ENCODE measurements at regions not wholly inside any gene's neighbourhood (a gene's known extent, or its start where the extent isn't known, plus 50 kb on each side); places are given as distances from the start of the nearest gene placed in this dataset.

DNA sequence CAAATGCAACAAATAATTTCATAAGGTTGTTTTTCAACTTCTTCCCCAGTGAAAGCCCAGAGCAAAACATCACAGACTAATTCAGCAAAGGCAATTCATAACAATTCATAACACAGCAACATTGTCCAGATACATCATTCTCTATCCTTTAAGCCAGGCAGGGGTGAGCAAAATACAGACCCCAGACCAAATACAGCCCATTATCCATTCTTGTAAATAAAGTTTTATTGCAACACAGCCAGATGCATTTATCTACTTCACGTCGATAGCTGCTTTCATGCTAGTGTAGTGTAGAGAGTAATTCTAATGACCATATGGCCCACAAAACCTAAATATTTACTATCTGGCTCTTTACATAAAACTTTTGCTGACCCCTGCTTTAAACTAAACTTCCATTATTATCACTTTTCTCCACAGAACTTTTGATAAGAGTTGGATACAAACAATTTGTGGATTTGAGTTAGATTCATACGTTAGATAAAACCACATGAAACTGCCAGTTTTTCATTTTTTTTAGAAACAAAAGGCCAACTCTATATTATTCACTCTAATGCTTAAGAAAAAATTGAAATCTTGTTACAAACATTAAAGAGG lies 174.4 kb downstream of the DUSP6 start:
- no peak for ATAC-seq (ENCODE audit: insufficient number of reproducible peaks, low FRiP score, low read depth)
- peaks cover 3 to 5% of the 10 kb centered on the region in 2 donors for H3K4me1 ChIP-seq (ENCODE audit: control insufficient read depth in 1 of 2, low read depth in 2 of 2)
- no peak for DNase-seq (ENCODE audit: low spot score)
- no peaks in the 10 kb centered on the region for H3K27me3 ChIP-seq (replicated peaks; ENCODE audit: insufficient read depth)
- no peak overlapping the region for H3K27ac ChIP-seq
- no peaks in the 10 kb centered on the region for H3K9me3 ChIP-seq
- TF ChIP-seq, protein P1, sequence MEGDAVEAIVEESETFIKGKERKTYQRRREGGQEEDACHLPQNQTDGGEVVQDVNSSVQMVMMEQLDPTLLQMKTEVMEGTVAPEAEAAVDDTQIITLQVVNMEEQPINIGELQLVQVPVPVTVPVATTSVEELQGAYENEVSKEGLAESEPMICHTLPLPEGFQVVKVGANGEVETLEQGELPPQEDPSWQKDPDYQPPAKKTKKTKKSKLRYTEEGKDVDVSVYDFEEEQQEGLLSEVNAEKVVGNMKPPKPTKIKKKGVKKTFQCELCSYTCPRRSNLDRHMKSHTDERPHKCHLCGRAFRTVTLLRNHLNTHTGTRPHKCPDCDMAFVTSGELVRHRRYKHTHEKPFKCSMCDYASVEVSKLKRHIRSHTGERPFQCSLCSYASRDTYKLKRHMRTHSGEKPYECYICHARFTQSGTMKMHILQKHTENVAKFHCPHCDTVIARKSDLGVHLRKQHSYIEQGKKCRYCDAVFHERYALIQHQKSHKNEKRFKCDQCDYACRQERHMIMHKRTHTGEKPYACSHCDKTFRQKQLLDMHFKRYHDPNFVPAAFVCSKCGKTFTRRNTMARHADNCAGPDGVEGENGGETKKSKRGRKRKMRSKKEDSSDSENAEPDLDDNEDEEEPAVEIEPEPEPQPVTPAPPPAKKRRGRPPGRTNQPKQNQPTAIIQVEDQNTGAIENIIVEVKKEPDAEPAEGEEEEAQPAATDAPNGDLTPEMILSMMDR (IDR thresholded peaks at IDR 0.05): no peak
- H3K4me3 ChIP-seq: no peak overlapping the region
- no peaks in the 10 kb centered on the region for H3K36me3 ChIP-seq

DNA sequence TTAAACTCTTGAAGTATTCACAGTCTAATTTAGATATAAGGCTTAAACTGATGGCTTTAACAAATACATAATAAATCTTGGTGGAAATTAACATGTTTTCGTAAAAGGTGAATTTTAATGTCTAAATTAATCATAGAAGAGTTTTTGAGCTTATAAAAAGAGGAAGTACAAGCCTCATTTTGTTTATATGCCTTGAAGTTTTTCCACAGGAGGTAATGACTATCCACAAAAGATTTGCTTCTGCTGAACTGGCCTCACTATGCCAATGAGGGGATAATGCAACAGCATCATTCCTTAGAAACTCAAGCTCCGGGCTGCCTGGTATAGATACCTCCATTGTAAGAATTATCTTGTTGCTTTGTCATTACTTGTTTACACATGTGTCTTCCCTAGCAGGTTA lies 175.6 kb downstream of the DUSP6 start:
- no peak overlapping the region for H3K4me3 ChIP-seq
- no peaks in the 10 kb centered on the region for H3K27me3 ChIP-seq (replicated peaks; ENCODE audit: insufficient read depth)
- DNase-seq (ENCODE audit: low spot score) (no peak), ATAC-seq (ENCODE audit: insufficient number of reproducible peaks, low FRiP score, low read depth) (no peak)
- no peaks in the 10 kb centered on the region for H3K9me3 ChIP-seq
- H3K4me1 ChIP-seq (ENCODE audit: control insufficient read depth in 1 of 2, low read depth in 2 of 2): peaks cover 3 to 5% of the 10 kb centered on the region in 2 donors
- H3K36me3 ChIP-seq: no peaks in the 10 kb centered on the region
- no peak overlapping the region for H3K27ac ChIP-seq
- TF ChIP-seq, protein P1 (IDR thresholded peaks at IDR 0.05): no peak

DNA sequence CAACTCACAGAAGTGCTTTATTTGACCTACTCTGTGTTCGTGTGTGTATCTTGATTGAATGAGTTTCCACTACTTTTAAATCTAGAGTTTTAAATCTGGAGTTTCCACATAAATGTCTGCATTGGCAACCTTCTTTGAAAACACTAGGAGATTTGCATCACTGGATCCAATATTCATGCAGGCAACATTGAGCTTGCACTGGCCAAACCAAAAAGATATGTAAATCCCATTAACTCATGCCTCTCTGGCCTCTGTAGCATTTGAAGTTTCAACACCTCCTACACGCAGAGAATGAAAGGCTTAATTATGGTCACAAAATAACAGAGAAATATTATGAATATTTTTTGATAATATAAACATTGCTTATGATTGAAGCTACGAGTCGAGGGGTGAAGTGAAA lies 178.6 kb downstream of the DUSP6 start:
- Histone ChIP-seq H3K36me3 (no peaks in the 10 kb centered on the region), H3K4me1 (ENCODE audit: control insufficient read depth in 1 of 2, low read depth in 2 of 2) (no peaks in the 10 kb centered on the region), H3K4me3 (no peak overlapping the region), H3K27me3 (replicated peaks; ENCODE audit: insufficient read depth) (no peaks in the 10 kb centered on the region), H3K9me3 (no peaks in the 10 kb centered on the region), H3K27ac (no peak overlapping the region)
- ATAC-seq (ENCODE audit: insufficient number of reproducible peaks, low FRiP score, low read depth) (no peak), DNase-seq (ENCODE audit: low spot score) (no peak)
- TF ChIP-seq, protein P1 (IDR thresholded peaks at IDR 0.05): no peak

DNA sequence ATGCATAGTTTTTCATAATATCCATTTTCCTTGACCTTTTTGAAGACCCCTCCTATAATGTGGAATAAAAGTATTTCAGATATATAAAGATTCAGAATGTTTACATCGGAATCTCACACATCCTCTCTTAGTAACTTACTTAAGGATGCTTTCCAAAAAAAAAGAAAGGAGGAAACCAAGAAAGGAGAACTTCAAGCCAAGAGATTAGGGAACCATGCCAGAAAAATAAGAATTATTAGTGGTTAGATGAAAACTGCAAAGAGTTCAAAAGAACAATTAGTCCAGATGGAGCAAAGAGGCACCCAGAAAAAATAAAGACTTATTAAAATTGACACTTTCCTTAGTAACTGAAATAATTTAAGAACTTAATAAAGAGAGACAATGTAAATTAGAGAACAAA lies 179.2 kb downstream of the DUSP6 start:
- TF ChIP-seq, protein P1 (IDR thresholded peaks at IDR 0.05): no peak
- DNase-seq (ENCODE audit: low spot score) (no peak), ATAC-seq (ENCODE audit: insufficient number of reproducible peaks, low FRiP score, low read depth) (no peak)
- Histone ChIP-seq H3K27me3 (replicated peaks; ENCODE audit: insufficient read depth) (no peaks in the 10 kb centered on the region), H3K4me1 (ENCODE audit: control insufficient read depth in 1 of 2, low read depth in 2 of 2) (no peaks in the 10 kb centered on the region), H3K4me3 (no peak overlapping the region), H3K9me3 (no peaks in the 10 kb centered on the region), H3K36me3 (no peaks in the 10 kb centered on the region), H3K27ac (no peak overlapping the region)

DNA sequence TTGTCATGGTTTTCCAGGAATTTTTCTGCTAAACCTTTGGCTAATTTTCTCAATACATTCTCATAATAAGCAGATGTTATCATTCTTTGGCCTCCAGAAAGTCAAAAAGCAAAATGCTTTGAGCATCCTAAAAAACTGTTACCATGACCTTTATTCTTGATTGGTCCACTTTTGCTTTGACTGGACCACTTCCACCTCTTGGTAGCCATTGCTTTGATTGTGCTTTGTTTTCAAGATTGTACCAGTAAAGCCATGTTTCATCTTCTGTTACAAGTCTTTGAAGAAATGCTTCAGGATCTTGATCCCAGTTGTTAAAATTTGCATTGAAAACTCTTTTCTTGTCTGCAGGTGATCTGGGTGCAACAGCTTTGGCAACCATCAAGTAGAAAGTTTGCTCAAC lies 180.1 kb downstream of the DUSP6 start:
- DNase-seq (ENCODE audit: low spot score): no peak
- H3K27me3 ChIP-seq (replicated peaks; ENCODE audit: insufficient read depth): no peaks in the 10 kb centered on the region
- no peaks in the 10 kb centered on the region for H3K36me3 ChIP-seq
- TF ChIP-seq, protein P1 (IDR thresholded peaks at IDR 0.05): no peak
- no peaks in the 10 kb centered on the region for H3K4me1 ChIP-seq (ENCODE audit: control insufficient read depth in 1 of 2, low read depth in 2 of 2)
- H3K9me3 ChIP-seq: no peaks in the 10 kb centered on the region
- H3K4me3 ChIP-seq: no peak overlapping the region
- no peak overlapping the region for H3K27ac ChIP-seq
- ATAC-seq (ENCODE audit: insufficient number of reproducible peaks, low FRiP score, low read depth): no peak

Data from thoracic aorta (tissue), 2 donors.